IPS-15b (cell line): ENCODE measurements at regions not wholly inside any gene's neighbourhood (a gene's known extent, or its start where the extent isn't known, plus 50 kb on each side); places are given as distances from the start of the nearest gene placed in this dataset.

Experiments
- H3K27me3 ChIP-seq: one replicate; pipeline ENCODE4 v1.6.1; 2013; ENCODE audit warnings: low read length; ENCODE audit not compliant: control insufficient read depth, insufficient read depth
- H3K36me3 ChIP-seq: one replicate; pipeline ENCODE4 v1.6.1; 2013; ENCODE audit warnings: low read length; ENCODE audit not compliant: control insufficient read depth, insufficient read depth
- H3K4me1 ChIP-seq: one replicate; pipeline ENCODE4 v1.6.1; 2013; ENCODE audit warnings: mild to moderate bottlenecking, low read length; ENCODE audit not compliant: control insufficient read depth, insufficient read depth
- H3K4me3 ChIP-seq: one replicate; pipeline ENCODE4 v1.5.1; 2013; ENCODE audit warnings: low read depth, low read length
- H3K9ac ChIP-seq: one replicate; pipeline ENCODE4 v1.6.1; 2013; ENCODE audit warnings: low read depth, mild to moderate bottlenecking, low read length
- H3K9me3 ChIP-seq: one replicate; pipeline ENCODE4 v1.6.1; 2013; ENCODE audit warnings: mild to moderate bottlenecking, low read length; ENCODE audit not compliant: control insufficient read depth, insufficient read depth

DNA sequence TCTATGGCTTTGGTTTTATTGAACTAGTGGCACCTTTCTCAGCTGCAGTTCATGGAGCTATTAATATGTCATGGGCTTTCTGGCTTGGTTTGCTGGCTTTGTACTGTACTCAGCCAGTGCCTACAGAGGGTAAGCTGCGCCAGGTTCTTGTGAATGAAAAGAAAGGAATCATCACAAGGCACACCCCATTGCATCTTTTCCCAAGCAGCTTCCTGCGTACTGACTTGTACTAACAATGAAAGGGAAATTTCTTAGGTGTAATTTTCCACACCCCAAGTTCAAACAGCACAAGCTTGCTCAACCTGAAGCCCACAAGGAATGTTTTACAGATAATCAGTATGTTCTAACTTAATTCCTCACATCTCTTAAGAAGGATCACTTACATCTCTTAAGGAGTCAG is 78.0 kb upstream of the TNFSF18 start:
- H3K9ac ChIP-seq = no peak overlapping the region
- H3K4me1 ChIP-seq = no peaks in the 10 kb centered on the region
- no peak overlapping the region for H3K4me3 ChIP-seq
- no peaks in the 10 kb centered on the region for H3K36me3 ChIP-seq
- H3K9me3 ChIP-seq = no peaks in the 10 kb centered on the region
- no peaks in the 10 kb centered on the region for H3K27me3 ChIP-seq

- Histone ChIP-seq H3K4me3 (no peak overlapping the region), H3K9me3 (no peaks in the 10 kb centered on the region), H3K4me1 (peaks cover 10% of the 10 kb centered on the region), H3K9ac (no peak overlapping the region), H3K27me3 (no peaks in the 10 kb centered on the region), H3K36me3 (no peaks in the 10 kb centered on the region)
Observed at GRCh38 chr1:173127369-173128307, 76.9 kb upstream of the TNFSF18 start.

DNA sequence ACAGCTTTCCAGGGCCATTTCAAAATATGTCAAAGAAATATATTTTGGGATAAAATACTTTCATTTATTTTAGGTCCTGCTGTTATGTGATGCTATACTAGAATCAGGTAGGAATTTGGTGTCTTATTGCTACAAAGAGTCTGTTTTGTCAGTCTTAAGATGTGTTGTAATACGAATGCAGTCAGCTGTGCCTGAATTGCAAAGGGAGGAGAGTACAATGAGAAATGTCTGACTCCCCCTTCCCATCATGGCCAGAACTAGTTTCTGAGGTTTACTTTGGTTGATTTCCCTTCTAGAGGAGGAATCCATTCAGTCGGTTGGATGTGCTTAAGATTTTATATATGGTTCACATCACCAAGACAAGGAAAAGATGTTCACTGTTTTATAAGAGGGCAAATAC is 75.7 kb upstream of the TNFSF18 start:
- Histone ChIP-seq H3K4me3 (no peak overlapping the region), H3K9me3 (no peaks in the 10 kb centered on the region), H3K4me1 (peaks cover 12% of the 10 kb centered on the region), H3K27me3 (no peaks in the 10 kb centered on the region), H3K9ac (no peak overlapping the region), H3K36me3 (no peaks in the 10 kb centered on the region)

- Histone ChIP-seq H3K9ac (peak overlapping the region; percentile 28), H3K36me3 (no peaks in the 10 kb centered on the region), H3K27me3 (no peaks in the 10 kb centered on the region), H3K4me1 (peaks cover 12% of the 10 kb centered on the region), H3K4me3 (no peak overlapping the region), H3K9me3 (no peaks in the 10 kb centered on the region)
Observed at GRCh38 chr1:173122958-173123852, 72.5 kb upstream of the TNFSF18 start.

- H3K27me3 ChIP-seq = no peaks in the 10 kb centered on the region
- no peak overlapping the region for H3K9ac ChIP-seq
- peaks cover 12% of the 10 kb centered on the region for H3K4me1 ChIP-seq
- no peaks in the 10 kb centered on the region for H3K36me3 ChIP-seq
- no peak overlapping the region for H3K4me3 ChIP-seq
- no peaks in the 10 kb centered on the region for H3K9me3 ChIP-seq
Observed at GRCh38 chr1:173122344-173122935, 71.7 kb upstream of the TNFSF18 start.

DNA sequence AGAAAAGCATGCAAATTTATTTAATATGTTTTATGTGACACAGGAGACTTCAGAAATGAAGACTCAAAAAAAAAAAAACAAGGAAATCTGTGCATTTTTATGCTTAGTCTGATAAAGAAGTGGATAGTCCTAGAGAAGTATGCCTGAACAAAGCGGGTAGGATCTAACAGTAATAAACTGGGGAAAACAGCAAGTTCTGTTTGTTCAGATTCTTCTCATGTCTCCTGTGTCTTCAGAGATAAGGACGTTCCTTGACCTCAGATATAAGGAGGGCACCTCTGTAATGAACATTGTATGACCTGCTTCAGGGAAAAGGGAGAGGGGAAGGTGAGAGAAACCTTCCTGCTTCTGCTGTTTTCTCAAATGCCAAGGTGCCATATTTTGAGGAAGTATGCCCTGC is 67.7 kb upstream of the TNFSF18 start:
- Histone ChIP-seq H3K27me3 (no peaks in the 10 kb centered on the region), H3K9ac (no peak overlapping the region), H3K4me1 (peaks cover 9% of the 10 kb centered on the region), H3K9me3 (no peaks in the 10 kb centered on the region), H3K4me3 (no peak overlapping the region), H3K36me3 (no peaks in the 10 kb centered on the region)

DNA sequence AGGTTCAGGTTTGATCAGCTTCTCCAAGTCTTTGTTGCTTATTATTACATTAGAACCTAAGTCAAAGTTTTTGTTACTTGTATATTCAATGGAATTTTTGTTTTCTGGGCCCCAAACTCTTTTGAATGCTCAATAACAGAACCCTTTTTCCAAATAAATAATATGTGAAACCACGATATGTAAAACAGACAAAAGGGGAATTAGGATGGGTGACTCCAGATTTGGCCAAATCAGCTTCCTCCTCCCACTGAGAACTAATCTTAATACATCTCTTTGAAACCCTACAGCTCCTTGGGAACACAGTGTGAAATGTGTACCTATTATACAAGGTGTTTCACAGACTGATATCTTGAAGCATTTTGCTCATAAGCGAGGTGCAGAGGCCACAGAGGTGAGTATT is 67.0 kb upstream of the TNFSF18 start:
- no peaks in the 10 kb centered on the region for H3K27me3 ChIP-seq
- no peak overlapping the region for H3K9ac ChIP-seq
- H3K9me3 ChIP-seq = no peaks in the 10 kb centered on the region
- H3K36me3 ChIP-seq = no peaks in the 10 kb centered on the region
- H3K4me1 ChIP-seq = peaks cover 3% of the 10 kb centered on the region
- H3K4me3 ChIP-seq = no peak overlapping the region

GRCh38 chr1:173117108-173117633 is 66.4 kb upstream of the TNFSF18 start:
- Histone ChIP-seq H3K9me3 (no peaks in the 10 kb centered on the region), H3K4me1 (no peaks in the 10 kb centered on the region), H3K27me3 (no peaks in the 10 kb centered on the region), H3K4me3 (no peak overlapping the region), H3K9ac (no peak overlapping the region), H3K36me3 (no peaks in the 10 kb centered on the region)

GRCh38 chr1:173114346-173114745 is 63.6 kb upstream of the TNFSF18 start:
- Histone ChIP-seq H3K36me3 (no peaks in the 10 kb centered on the region), H3K4me1 (no peaks in the 10 kb centered on the region), H3K9me3 (no peaks in the 10 kb centered on the region), H3K27me3 (no peaks in the 10 kb centered on the region), H3K4me3 (no peak overlapping the region), H3K9ac (no peak overlapping the region)

DNA sequence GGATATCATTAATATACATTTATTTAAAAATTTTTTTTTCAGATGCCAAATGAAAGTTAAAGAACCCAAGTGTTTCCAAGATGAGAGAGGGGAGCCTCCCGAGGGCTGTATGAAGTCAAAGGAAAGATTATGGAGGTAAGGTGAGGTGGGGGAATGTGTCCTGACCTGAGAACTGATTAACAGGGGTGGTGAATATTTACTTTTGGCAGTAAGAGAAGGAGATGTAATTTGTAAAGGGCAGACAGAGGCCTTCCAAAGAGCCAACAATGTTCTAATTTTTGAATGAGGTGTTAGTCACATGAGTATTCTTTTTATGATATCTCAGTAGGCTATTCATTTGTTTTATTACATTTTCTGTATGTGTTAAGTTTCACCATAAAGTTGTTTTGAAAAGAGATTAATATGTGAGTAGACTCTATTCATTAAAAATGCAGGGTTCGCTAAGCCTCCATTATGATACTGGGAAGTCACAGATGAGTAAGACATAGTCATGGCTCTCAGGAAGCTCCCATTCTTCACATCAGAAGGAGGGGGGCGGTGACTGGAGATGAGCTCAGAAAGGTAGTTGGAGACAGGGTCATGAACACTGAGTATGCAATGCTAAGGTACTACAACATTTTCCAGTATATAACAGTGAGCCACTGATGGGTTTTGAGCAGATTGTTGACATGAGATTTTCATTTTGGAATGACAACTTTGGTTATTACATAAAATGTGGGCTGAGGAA is 62.4 kb upstream of the TNFSF18 start:
- Histone ChIP-seq H3K27me3 (no peaks in the 10 kb centered on the region), H3K9me3 (no peaks in the 10 kb centered on the region), H3K4me3 (no peak overlapping the region), H3K9ac (no peak overlapping the region), H3K36me3 (no peaks in the 10 kb centered on the region), H3K4me1 (no peaks in the 10 kb centered on the region)

- Histone ChIP-seq H3K9me3 (no peaks in the 10 kb centered on the region), H3K9ac (no peak overlapping the region), H3K27me3 (no peaks in the 10 kb centered on the region), H3K4me1 (no peaks in the 10 kb centered on the region), H3K36me3 (no peaks in the 10 kb centered on the region), H3K4me3 (no peak overlapping the region)
Observed at GRCh38 chr1:173112129-173112528, 61.4 kb upstream of the TNFSF18 start.
